ENCODE measurements at regions not wholly inside any gene's neighbourhood (a gene's known extent, or its start where the extent isn't known, plus 50 kb on each side); places are given as distances from the start of the nearest gene placed in this dataset.

GRCh38 chr5:97854871-97855762 is 672.1 kb upstream of the RIOK2 start:
- in situ Hi-C loops (cut with MboI), result no loop called here
- no peak overlapping the region for H3K4me2 ChIP-seq (ENCODE audit: unreplicated experiment)
- no peaks in the 10 kb centered on the region for H3K9me2 ChIP-seq (ENCODE audit: insufficient read depth)
- H3K27ac ChIP-seq, result no peak overlapping the region
- no peaks in the 10 kb centered on the region for H3K4me1 ChIP-seq (ENCODE audit: insufficient read depth)
- no peak overlapping the region for H2AFZ ChIP-seq
- H3K79me2 ChIP-seq (ENCODE audit: insufficient read depth), result no peaks in the 10 kb centered on the region
- H3K9ac ChIP-seq, result no peak overlapping the region
- DNase-seq, result no peak
- no peaks in the 10 kb centered on the region for H3K36me3 ChIP-seq (ENCODE audit: low read depth)
- TF ChIP-seq EZH2phosphoT487 (IDR thresholded peaks at IDR 0.05; ENCODE audit: insufficient read depth, low read depth) (no peak), EZH2 (IDR thresholded peaks at IDR 0.05; ENCODE audit: insufficient read depth, poor library complexity, severe bottlenecking) (no peak)
- H3K27me3 ChIP-seq (replicated peaks; ENCODE audit: insufficient read depth), result no peaks in the 10 kb centered on the region
- WGBS, 2 experiments (ENCODE audit: low coverage in 1 of 2, low lambda C conversion rate in 2 of 2, missing lambda C conversion rate in 2 of 2), result 88 to 90% methylated on average over 8 to 9 of the region's 9 CpGs
- no peaks in the 10 kb centered on the region for H3F3A ChIP-seq (ENCODE audit: insufficient read depth)
- no peak overlapping the region for H3K4me3 ChIP-seq
- no peaks in the 10 kb centered on the region for H4K20me1 ChIP-seq (ENCODE audit: insufficient read depth)
- no peaks in the 10 kb centered on the region for H3K9me3 ChIP-seq (ENCODE audit: low read depth)

GRCh38 chr5:97874491-97874890 is 691.4 kb upstream of the RIOK2 start:
- H3K9ac ChIP-seq, result no peak overlapping the region
- H3K36me3 ChIP-seq (ENCODE audit: low read depth), result no peaks in the 10 kb centered on the region
- DNase-seq, result peak; percentile 27
- H4K20me1 ChIP-seq (ENCODE audit: insufficient read depth), result no peaks in the 10 kb centered on the region
- no peaks in the 10 kb centered on the region for H3K9me3 ChIP-seq (ENCODE audit: low read depth)
- H3K79me2 ChIP-seq (ENCODE audit: insufficient read depth), result no peaks in the 10 kb centered on the region
- H3K4me3 ChIP-seq, result no peak overlapping the region
- 0 out of 2 replicates have a peak, but pooled peaks cover 3% of the 10 kb centered on the region for H3K9me2 ChIP-seq (ENCODE audit: insufficient read depth)
- in situ Hi-C loops (cut with MboI), result no loop called here
- WGBS, 2 experiments (ENCODE audit: low coverage in 1 of 2, low lambda C conversion rate in 2 of 2, missing lambda C conversion rate in 2 of 2), result 17 to 34% methylated on average over 2 of the region's 2 CpGs
- no peak overlapping the region for H3K27ac ChIP-seq
- TF ChIP-seq EZH2phosphoT487 (IDR thresholded peaks at IDR 0.05; ENCODE audit: insufficient read depth, low read depth) (no peak), EZH2 (IDR thresholded peaks at IDR 0.05; ENCODE audit: insufficient read depth, poor library complexity, severe bottlenecking) (no peak)
- peak overlapping the region; percentile 60 for H2AFZ ChIP-seq
- H3K27me3 ChIP-seq (replicated peaks; ENCODE audit: insufficient read depth), result no peaks in the 10 kb centered on the region
- H3K4me1 ChIP-seq (ENCODE audit: insufficient read depth), result no peaks in the 10 kb centered on the region; the same call in 1 of the 2 replicates
- H3K4me2 ChIP-seq (ENCODE audit: unreplicated experiment), result no peak overlapping the region
- no peaks in the 10 kb centered on the region for H3F3A ChIP-seq (ENCODE audit: insufficient read depth)

- DNase-seq, result no peak
- in situ Hi-C loops (cut with MboI), result no loop called here
Measured at GRCh38 chr5:97876272-97876671, 693.2 kb upstream of the RIOK2 start.

GRCh38 chr5:97877588-97877987 is 694.5 kb upstream of the RIOK2 start:
- Histone ChIP-seq H3K4me3 (no peak overlapping the region), H3K4me2 (ENCODE audit: unreplicated experiment) (no peak overlapping the region), H3K27ac (no peak overlapping the region), H3F3A (ENCODE audit: insufficient read depth) (no peaks in the 10 kb centered on the region), H3K9ac (no peak overlapping the region), H3K4me1 (ENCODE audit: insufficient read depth) (no peaks in the 10 kb centered on the region; the same call in 1 of the 2 replicates), H3K27me3 (replicated peaks; ENCODE audit: insufficient read depth) (no peaks in the 10 kb centered on the region), H3K9me3 (ENCODE audit: low read depth) (no peaks in the 10 kb centered on the region), H4K20me1 (ENCODE audit: insufficient read depth) (no peaks in the 10 kb centered on the region), H3K36me3 (ENCODE audit: low read depth) (no peaks in the 10 kb centered on the region), H3K79me2 (ENCODE audit: insufficient read depth) (no peaks in the 10 kb centered on the region), H3K9me2 (ENCODE audit: insufficient read depth) (0 out of 2 replicates have a peak, but pooled peaks cover 3% of the 10 kb centered on the region), H2AFZ (no peak overlapping the region)
- WGBS, 2 experiments (ENCODE audit: low coverage in 1 of 2, low lambda C conversion rate in 2 of 2, missing lambda C conversion rate in 2 of 2), result 51 to 53% methylated on average over 3 of the region's 3 CpGs
- in situ Hi-C loops (cut with MboI), result no loop called here
- peak; percentile 1 for DNase-seq
- no peak for TF ChIP-seq EZH2 (IDR thresholded peaks at IDR 0.05; ENCODE audit: insufficient read depth, poor library complexity, severe bottlenecking)
- no peak for TF ChIP-seq EZH2phosphoT487 (IDR thresholded peaks at IDR 0.05; ENCODE audit: insufficient read depth, low read depth)

More at GRCh38 chr5:97876272-97876671, 693.2 kb upstream of the RIOK2 start:
- H3K79me2 ChIP-seq (ENCODE audit: insufficient read depth), result no peaks in the 10 kb centered on the region
- no peaks in the 10 kb centered on the region for H4K20me1 ChIP-seq (ENCODE audit: insufficient read depth)
- TF ChIP-seq EZH2phosphoT487 (IDR thresholded peaks at IDR 0.05; ENCODE audit: insufficient read depth, low read depth) (no peak), EZH2 (IDR thresholded peaks at IDR 0.05; ENCODE audit: insufficient read depth, poor library complexity, severe bottlenecking) (no peak)
- no peaks in the 10 kb centered on the region for H3K27me3 ChIP-seq (replicated peaks; ENCODE audit: insufficient read depth)
- H3K4me2 ChIP-seq (ENCODE audit: unreplicated experiment), result no peak overlapping the region
- WGBS, 2 experiments (ENCODE audit: low coverage in 1 of 2, low lambda C conversion rate in 2 of 2, missing lambda C conversion rate in 2 of 2), result 82 to 87% methylated on average over 2 of the region's 2 CpGs
- no peak overlapping the region for H2AFZ ChIP-seq
- no peaks in the 10 kb centered on the region for H3K9me3 ChIP-seq (ENCODE audit: low read depth)
- H3K4me3 ChIP-seq, result no peak overlapping the region
- H3K9me2 ChIP-seq (ENCODE audit: insufficient read depth), result 0 out of 2 replicates have a peak, but pooled peaks cover 3% of the 10 kb centered on the region
- H3K9ac ChIP-seq, result no peak overlapping the region
- no peak overlapping the region for H3K27ac ChIP-seq
- H3K4me1 ChIP-seq (ENCODE audit: insufficient read depth), result no peaks in the 10 kb centered on the region; the same call in 1 of the 2 replicates
- no peaks in the 10 kb centered on the region for H3K36me3 ChIP-seq (ENCODE audit: low read depth)
- H3F3A ChIP-seq (ENCODE audit: insufficient read depth), result no peaks in the 10 kb centered on the region

Measured in GM23248 (cell line).